ENCODE measurements at regions not wholly inside any gene's neighbourhood (a gene's known extent, or its start where the extent isn't known, plus 50 kb on each side); places are given as distances from the start of the nearest gene placed in this dataset.

DNA sequence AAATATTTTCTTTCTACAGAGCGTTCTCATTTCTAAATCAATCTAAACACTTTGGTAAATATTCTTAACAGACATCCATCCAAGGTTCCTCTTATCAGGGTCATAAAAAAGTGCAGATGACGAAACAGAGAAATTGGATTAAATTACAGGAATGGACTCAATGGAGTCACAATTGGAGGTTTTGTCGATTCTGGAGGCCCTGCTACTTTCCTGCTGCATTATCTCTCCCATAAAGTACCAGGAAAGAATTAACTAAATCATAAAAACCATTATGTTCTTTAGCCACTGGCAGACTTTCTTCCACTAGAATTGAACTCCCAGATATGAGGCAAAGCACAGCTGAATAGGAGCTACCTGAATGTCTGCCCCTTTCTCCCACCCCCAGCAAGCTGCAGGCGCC lies 610.6 kb downstream of the HDGFL1 start:
- no peak overlapping the region for H2BK5ac ChIP-seq (ENCODE audit: insufficient read length, low read length)
- H2AFZ ChIP-seq (ENCODE audit: low read length), result no peak overlapping the region
- Mint-ChIP-seq H3K27ac (peak overlapping the region in 1 of 3 experiments; percentile 72; a peak in 2 of 7 replicates), H3K27me3 (ENCODE audit: low read depth) (no peaks in the 10 kb centered on the region), H3K4me1 (peaks cover 18% of the 10 kb centered on the region in 2 experiments), H3K36me3 (ENCODE audit: insufficient read depth in 1 of 3, low read depth in 3 of 3) (no peaks in the 10 kb centered on the region), H3K9me3 (no peaks in the 10 kb centered on the region), H3K4me3 (no peak overlapping the region)
- no peak overlapping the region for H3T11ph ChIP-seq (ENCODE audit: low read length)
- H3K27ac ChIP-seq (ENCODE audit: insufficient read length, low read depth, low read length), result no peak overlapping the region
- no peak overlapping the region for H3K56ac ChIP-seq (ENCODE audit: insufficient read length, low read depth, low read length)
- DNase-seq, result no peak
- H3K79me2 ChIP-seq (ENCODE audit: insufficient read depth, low read length), result no peaks in the 10 kb centered on the region
- H3K4me1 ChIP-seq (ENCODE audit: insufficient read depth, low read length), result no peaks in the 10 kb centered on the region; the same call in 1 of the 2 replicates
- no peak overlapping the region for H3K4ac ChIP-seq (ENCODE audit: low read depth, low read length)
- H2BK20ac ChIP-seq (ENCODE audit: low read depth, low read length, poor library complexity, severe bottlenecking), result no peak overlapping the region
- no peaks in the 10 kb centered on the region for H3K23me2 ChIP-seq (ENCODE audit: insufficient read length, low read depth, low read length, poor library complexity, severe bottlenecking)
- H3K23ac ChIP-seq (ENCODE audit: insufficient read length, low read depth, low read length), result no peak overlapping the region
- H4K20me1 ChIP-seq (ENCODE audit: control insufficient read depth, insufficient read depth, insufficient read length), result no peaks in the 10 kb centered on the region
- no peak overlapping the region for H4K8ac ChIP-seq (replicated peaks; ENCODE audit: insufficient read length, low read depth, low read length)
- H2BK15ac ChIP-seq (ENCODE audit: low read depth, low read length), result no peak overlapping the region
- H3K9ac ChIP-seq (ENCODE audit: extremely low read depth, insufficient read length, low read length), result no peak overlapping the region
- TF ChIP-seq, protein P1, sequence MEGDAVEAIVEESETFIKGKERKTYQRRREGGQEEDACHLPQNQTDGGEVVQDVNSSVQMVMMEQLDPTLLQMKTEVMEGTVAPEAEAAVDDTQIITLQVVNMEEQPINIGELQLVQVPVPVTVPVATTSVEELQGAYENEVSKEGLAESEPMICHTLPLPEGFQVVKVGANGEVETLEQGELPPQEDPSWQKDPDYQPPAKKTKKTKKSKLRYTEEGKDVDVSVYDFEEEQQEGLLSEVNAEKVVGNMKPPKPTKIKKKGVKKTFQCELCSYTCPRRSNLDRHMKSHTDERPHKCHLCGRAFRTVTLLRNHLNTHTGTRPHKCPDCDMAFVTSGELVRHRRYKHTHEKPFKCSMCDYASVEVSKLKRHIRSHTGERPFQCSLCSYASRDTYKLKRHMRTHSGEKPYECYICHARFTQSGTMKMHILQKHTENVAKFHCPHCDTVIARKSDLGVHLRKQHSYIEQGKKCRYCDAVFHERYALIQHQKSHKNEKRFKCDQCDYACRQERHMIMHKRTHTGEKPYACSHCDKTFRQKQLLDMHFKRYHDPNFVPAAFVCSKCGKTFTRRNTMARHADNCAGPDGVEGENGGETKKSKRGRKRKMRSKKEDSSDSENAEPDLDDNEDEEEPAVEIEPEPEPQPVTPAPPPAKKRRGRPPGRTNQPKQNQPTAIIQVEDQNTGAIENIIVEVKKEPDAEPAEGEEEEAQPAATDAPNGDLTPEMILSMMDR (conservative IDR thresholded peaks at IDR 0.05), result no peak
- no peaks in the 10 kb centered on the region for H3K79me1 ChIP-seq (ENCODE audit: insufficient read depth, low read depth, low read length, poor library complexity, severe bottlenecking)
- no peak overlapping the region for H2AK5ac ChIP-seq (ENCODE audit: insufficient read length, low read length)
- H3K9me3 ChIP-seq (ENCODE audit: control insufficient read depth, low read depth, low read length), result no peaks in the 10 kb centered on the region
- H3K4me2 ChIP-seq (ENCODE audit: insufficient read depth, insufficient read length, low read length), result no peak overlapping the region
- no peaks in the 10 kb centered on the region for H3K27me3 ChIP-seq (ENCODE audit: insufficient read depth, low read length)
- no peak overlapping the region for H3K18ac ChIP-seq (ENCODE audit: insufficient read length, low read depth, low read length)
- no peak overlapping the region for H2BK12ac ChIP-seq (ENCODE audit: insufficient read length, low read depth, low read length)
- no peak overlapping the region for H4K91ac ChIP-seq (ENCODE audit: insufficient read length, low read depth, low read length)
- H4K5ac ChIP-seq (ENCODE audit: insufficient read length, low read depth, low read length), result no peak overlapping the region
- no peak overlapping the region for H2BK120ac ChIP-seq (ENCODE audit: low read depth, low read length, poor library complexity, severe bottlenecking)
- H3K14ac ChIP-seq (ENCODE audit: insufficient read depth, low read length), result no peak overlapping the region
- no CpG with 5 or more reads among the region's 4 CpGs for WGBS (ENCODE audit: extremely low coverage, insufficient read length, low lambda C conversion rate)
